ENCODE measurements at regions not wholly inside any gene's neighbourhood (a gene's known extent, or its start where the extent isn't known, plus 50 kb on each side); places are given as distances from the start of the nearest gene placed in this dataset.

- TF ChIP-seq, protein P1, sequence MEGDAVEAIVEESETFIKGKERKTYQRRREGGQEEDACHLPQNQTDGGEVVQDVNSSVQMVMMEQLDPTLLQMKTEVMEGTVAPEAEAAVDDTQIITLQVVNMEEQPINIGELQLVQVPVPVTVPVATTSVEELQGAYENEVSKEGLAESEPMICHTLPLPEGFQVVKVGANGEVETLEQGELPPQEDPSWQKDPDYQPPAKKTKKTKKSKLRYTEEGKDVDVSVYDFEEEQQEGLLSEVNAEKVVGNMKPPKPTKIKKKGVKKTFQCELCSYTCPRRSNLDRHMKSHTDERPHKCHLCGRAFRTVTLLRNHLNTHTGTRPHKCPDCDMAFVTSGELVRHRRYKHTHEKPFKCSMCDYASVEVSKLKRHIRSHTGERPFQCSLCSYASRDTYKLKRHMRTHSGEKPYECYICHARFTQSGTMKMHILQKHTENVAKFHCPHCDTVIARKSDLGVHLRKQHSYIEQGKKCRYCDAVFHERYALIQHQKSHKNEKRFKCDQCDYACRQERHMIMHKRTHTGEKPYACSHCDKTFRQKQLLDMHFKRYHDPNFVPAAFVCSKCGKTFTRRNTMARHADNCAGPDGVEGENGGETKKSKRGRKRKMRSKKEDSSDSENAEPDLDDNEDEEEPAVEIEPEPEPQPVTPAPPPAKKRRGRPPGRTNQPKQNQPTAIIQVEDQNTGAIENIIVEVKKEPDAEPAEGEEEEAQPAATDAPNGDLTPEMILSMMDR (IDR thresholded peaks at IDR 0.05): no peak
- TF ChIP-seq EZH2 (IDR thresholded peaks at IDR 0.05; ENCODE audit: borderline replicate concordance, insufficient read depth, low read depth, low read length, poor library complexity, severe bottlenecking): no peak
These were observed 590.7 kb upstream of the CDH5 start for GRCh38 chr16:65775829-65776228.
